Chondrocyte (in vitro differentiated cells): ENCODE measurements at regions not wholly inside any gene's neighbourhood (a gene's known extent, or its start where the extent isn't known, plus 50 kb on each side); places are given as distances from the start of the nearest gene placed in this dataset.

ENCODE experiments used
- DNase-seq: peaks from one replicate; pipeline ENCODE4 v3.0.0; 2021; ENCODE audit warnings: mixed read lengths, low spot score
- H3K27ac Mint-ChIP-seq: one replicate; pipeline ENCODE4 v1.8.0; 2021; ENCODE audit warnings: mild to moderate bottlenecking, moderate library complexity, mixed read lengths; ENCODE audit not compliant: unreplicated experiment
- H3K27me3 Mint-ChIP-seq: 2 replicates; pipeline ENCODE4 v1.8.0; 2021; ENCODE audit warnings: low read depth, mixed read lengths
- H3K36me3 Mint-ChIP-seq: 2 replicates; pipeline ENCODE4 v1.8.0; 2021; ENCODE audit warnings: low read depth, mixed read lengths
- H3K4me1 Mint-ChIP-seq: 2 replicates; pipeline ENCODE4 v1.8.0; 2021; ENCODE audit warnings: low read depth, mild to moderate bottlenecking, mixed read lengths
- H3K4me3 Mint-ChIP-seq: one replicate; pipeline ENCODE4 v1.8.0; 2021; ENCODE audit warnings: mild to moderate bottlenecking, moderate library complexity, mixed read lengths; ENCODE audit not compliant: unreplicated experiment
- H3K9me3 Mint-ChIP-seq: 2 replicates; pipeline ENCODE4 v1.8.0; 2021; ENCODE audit warnings: low read depth, mixed read lengths
- CTCF ChIP-seq: fragments of 200-600 bp; sonication (generic); IDR thresholded peaks from 2 replicates; pipeline ENCODE4 v1.5.0; 2021; ENCODE audit warnings: antibody characterized with exemption, mild to moderate bottlenecking, moderate library complexity

GRCh38 chr11:80842246-80842645 is 1401.4 kb upstream of the TENM4 start:
- no peak for TF ChIP-seq CTCF
- DNase-seq = no peak
- no peak overlapping the region for H3K4me3 Mint-ChIP-seq
- peaks cover 6% of the 10 kb centered on the region for H3K27me3 Mint-ChIP-seq
- H3K4me1 Mint-ChIP-seq = no peaks in the 10 kb centered on the region
- no peaks in the 10 kb centered on the region for H3K9me3 Mint-ChIP-seq
- H3K36me3 Mint-ChIP-seq = no peaks in the 10 kb centered on the region
- H3K27ac Mint-ChIP-seq = no peak overlapping the region

- no peak for TF ChIP-seq CTCF
- H3K4me1 Mint-ChIP-seq = no peaks in the 10 kb centered on the region
- no peaks in the 10 kb centered on the region for H3K9me3 Mint-ChIP-seq
- peaks cover 8% of the 10 kb centered on the region for H3K27me3 Mint-ChIP-seq
- no peaks in the 10 kb centered on the region for H3K36me3 Mint-ChIP-seq
- DNase-seq = no peak
- H3K4me3 Mint-ChIP-seq = no peak overlapping the region
- no peak overlapping the region for H3K27ac Mint-ChIP-seq
These were observed 1400.8 kb upstream of the TENM4 start for GRCh38 chr11:80841675-80842074.

GRCh38 chr11:80838153-80838552 is 1397.3 kb upstream of the TENM4 start:
- no peak for DNase-seq
- Mint-ChIP-seq H3K4me3 (no peak overlapping the region), H3K36me3 (no peaks in the 10 kb centered on the region), H3K27ac (no peak overlapping the region), H3K4me1 (no peaks in the 10 kb centered on the region), H3K27me3 (peaks cover 6% of the 10 kb centered on the region), H3K9me3 (no peaks in the 10 kb centered on the region)
- TF ChIP-seq CTCF = no peak

GRCh38 chr11:80837051-80837450 is 1396.2 kb upstream of the TENM4 start:
- H3K27me3 Mint-ChIP-seq = peaks cover 6% of the 10 kb centered on the region
- H3K27ac Mint-ChIP-seq = no peak overlapping the region
- no peak overlapping the region for H3K4me3 Mint-ChIP-seq
- H3K36me3 Mint-ChIP-seq = no peaks in the 10 kb centered on the region
- TF ChIP-seq CTCF = no peak
- no peaks in the 10 kb centered on the region for H3K4me1 Mint-ChIP-seq
- no peak for DNase-seq
- H3K9me3 Mint-ChIP-seq = no peaks in the 10 kb centered on the region

GRCh38 chr11:80831374-80831773 is 1390.5 kb upstream of the TENM4 start:
- Mint-ChIP-seq H3K9me3 (no peaks in the 10 kb centered on the region), H3K36me3 (no peaks in the 10 kb centered on the region), H3K4me3 (no peak overlapping the region), H3K4me1 (no peaks in the 10 kb centered on the region), H3K27ac (no peak overlapping the region), H3K27me3 (peaks cover 9% of the 10 kb centered on the region)
- TF ChIP-seq CTCF = no peak
- DNase-seq = no peak
